Progenitor cell of endocrine pancreas (in vitro differentiated cells): ENCODE measurements at regions not wholly inside any gene's neighbourhood (a gene's known extent, or its start where the extent isn't known, plus 50 kb on each side); places are given as distances from the start of the nearest gene placed in this dataset.

Source experiments
- DNase-seq: peaks from one replicate; pipeline ENCODE4 v3.0.0; 2021; ENCODE audit warnings: low spot score; ENCODE audit not compliant: unreplicated experiment
- H3K27ac Mint-ChIP-seq: 2 replicates; pipeline ENCODE4 v1.8.0; 2021; ENCODE audit warnings: mild to moderate bottlenecking, moderate library complexity, mixed read lengths
- H3K27me3 Mint-ChIP-seq: 2 replicates; pipeline ENCODE4 v1.8.0; 2021; ENCODE audit warnings: mixed read lengths
- H3K36me3 Mint-ChIP-seq: 2 replicates; pipeline ENCODE4 v1.8.0; 2022; ENCODE audit warnings: mixed read lengths; ENCODE audit not compliant: insufficient read depth
- H3K4me1 Mint-ChIP-seq: 2 replicates; pipeline ENCODE4 v1.8.0; 2021; ENCODE audit warnings: low read depth, mixed read lengths
- H3K4me3 Mint-ChIP-seq: 2 replicates; pipeline ENCODE4 v1.8.0; 2021; ENCODE audit warnings: low read depth, mild to moderate bottlenecking, moderate library complexity, mixed read lengths
- H3K9me3 Mint-ChIP-seq: 2 replicates; pipeline ENCODE4 v1.8.0; 2021; ENCODE audit warnings: low read depth, mixed read lengths
- CTCF ChIP-seq: fragments of 200-600 bp; sonication (generic); IDR thresholded peaks from one replicate; pipeline ENCODE4 v1.5.0; 2021; ENCODE audit warnings: antibody characterized with exemption, mild to moderate bottlenecking; ENCODE audit not compliant: unreplicated experiment

- no peak overlapping the region for H3K27ac Mint-ChIP-seq
- no peaks in the 10 kb centered on the region for H3K36me3 Mint-ChIP-seq
- no peak overlapping the region for H3K4me3 Mint-ChIP-seq
- H3K9me3 Mint-ChIP-seq = peaks cover 8% of the 10 kb centered on the region
- TF ChIP-seq CTCF = no peak
- H3K4me1 Mint-ChIP-seq = no peaks in the 10 kb centered on the region
- no peak for DNase-seq
- H3K27me3 Mint-ChIP-seq = no peaks in the 10 kb centered on the region
Measured at GRCh38 chr7:112635742-112636141, 154.5 kb downstream of the TMEM168 start.

- TF ChIP-seq CTCF = no peak
- no peaks in the 10 kb centered on the region for H3K4me1 Mint-ChIP-seq
- H3K4me3 Mint-ChIP-seq = no peak overlapping the region
- H3K27ac Mint-ChIP-seq = no peak overlapping the region
- no peaks in the 10 kb centered on the region for H3K27me3 Mint-ChIP-seq
- H3K36me3 Mint-ChIP-seq = no peaks in the 10 kb centered on the region
- no peak for DNase-seq
- peaks cover 33% of the 10 kb centered on the region for H3K9me3 Mint-ChIP-seq
Measured at GRCh38 chr7:112638675-112639400, 151.4 kb downstream of the TMEM168 start.

- H3K27me3 Mint-ChIP-seq = no peaks in the 10 kb centered on the region
Measured at GRCh38 chr7:112640685-112641084, 149.5 kb downstream of the TMEM168 start.

GRCh38 chr7:112646783-112647182 lies 143.4 kb downstream of the TMEM168 start:
- peaks cover 40% of the 10 kb centered on the region for H3K9me3 Mint-ChIP-seq
- no peaks in the 10 kb centered on the region for H3K27me3 Mint-ChIP-seq
- H3K4me3 Mint-ChIP-seq = no peak overlapping the region
- no peak for DNase-seq
- TF ChIP-seq CTCF = no peak
- no peak overlapping the region for H3K27ac Mint-ChIP-seq
- no peaks in the 10 kb centered on the region for H3K36me3 Mint-ChIP-seq
- H3K4me1 Mint-ChIP-seq = no peaks in the 10 kb centered on the region

More at GRCh38 chr7:112640685-112641084, 149.5 kb downstream of the TMEM168 start:
- peaks cover 44% of the 10 kb centered on the region for H3K9me3 Mint-ChIP-seq
- no peak overlapping the region for H3K27ac Mint-ChIP-seq
- H3K4me1 Mint-ChIP-seq = no peaks in the 10 kb centered on the region
- no peak overlapping the region for H3K4me3 Mint-ChIP-seq
- no peak for DNase-seq
- TF ChIP-seq CTCF = no peak
- no peaks in the 10 kb centered on the region for H3K36me3 Mint-ChIP-seq

- H3K27ac Mint-ChIP-seq = no peak overlapping the region
- H3K9me3 Mint-ChIP-seq = peaks cover 25% of the 10 kb centered on the region
- DNase-seq = no peak
- H3K4me3 Mint-ChIP-seq = no peak overlapping the region
- no peaks in the 10 kb centered on the region for H3K4me1 Mint-ChIP-seq
- H3K36me3 Mint-ChIP-seq = no peaks in the 10 kb centered on the region
- TF ChIP-seq CTCF = no peak
- H3K27me3 Mint-ChIP-seq = no peaks in the 10 kb centered on the region
Measured at GRCh38 chr7:112648781-112649180, 141.4 kb downstream of the TMEM168 start.
